ENCODE measurements at regions not wholly inside any gene's neighbourhood (a gene's known extent, or its start where the extent isn't known, plus 50 kb on each side); places are given as distances from the start of the nearest gene placed in this dataset.

DNA sequence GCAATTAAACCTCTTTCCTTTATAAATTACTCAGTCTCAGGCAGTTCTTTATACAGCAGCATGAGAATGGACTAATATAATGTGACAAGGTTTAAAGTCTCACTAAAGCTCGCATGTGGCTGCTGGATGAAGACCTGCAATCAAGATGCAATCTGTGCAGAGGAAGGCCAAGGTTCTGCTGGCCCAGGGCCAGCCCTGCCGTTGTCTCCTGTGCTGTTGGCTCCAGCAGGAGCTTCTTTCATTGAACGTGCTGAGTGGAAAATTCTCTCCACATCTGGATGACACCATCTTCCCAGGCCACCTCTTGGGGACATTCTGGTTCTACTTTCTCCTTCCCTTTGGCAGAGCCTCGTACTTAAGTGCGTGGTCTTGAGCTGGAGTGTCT lies 742.2 kb downstream of the VRK1 start:
- TF ChIP-seq SPI1 (IDR thresholded peaks at IDR 0.05; ENCODE audit: low read depth, low read length): no peak
- no peak for TF ChIP-seq POLR2AphosphoS5 (IDR thresholded peaks at IDR 0.05; ENCODE audit: low read depth, low read length)

Data from GM12891 (cell line).